ENCODE measurements at regions not wholly inside any gene's neighbourhood (a gene's known extent, or its start where the extent isn't known, plus 50 kb on each side); places are given as distances from the start of the nearest gene placed in this dataset.

GRCh38 chr2:58571181-58571852 is 330.2 kb upstream of the FANCL start:
- no peak for TF ChIP-seq POLR2AphosphoS5 (IDR thresholded peaks at IDR 0.05)
- no peak for TF ChIP-seq POLR2A (IDR thresholded peaks at IDR 0.05)
- TF ChIP-seq, protein P1, sequence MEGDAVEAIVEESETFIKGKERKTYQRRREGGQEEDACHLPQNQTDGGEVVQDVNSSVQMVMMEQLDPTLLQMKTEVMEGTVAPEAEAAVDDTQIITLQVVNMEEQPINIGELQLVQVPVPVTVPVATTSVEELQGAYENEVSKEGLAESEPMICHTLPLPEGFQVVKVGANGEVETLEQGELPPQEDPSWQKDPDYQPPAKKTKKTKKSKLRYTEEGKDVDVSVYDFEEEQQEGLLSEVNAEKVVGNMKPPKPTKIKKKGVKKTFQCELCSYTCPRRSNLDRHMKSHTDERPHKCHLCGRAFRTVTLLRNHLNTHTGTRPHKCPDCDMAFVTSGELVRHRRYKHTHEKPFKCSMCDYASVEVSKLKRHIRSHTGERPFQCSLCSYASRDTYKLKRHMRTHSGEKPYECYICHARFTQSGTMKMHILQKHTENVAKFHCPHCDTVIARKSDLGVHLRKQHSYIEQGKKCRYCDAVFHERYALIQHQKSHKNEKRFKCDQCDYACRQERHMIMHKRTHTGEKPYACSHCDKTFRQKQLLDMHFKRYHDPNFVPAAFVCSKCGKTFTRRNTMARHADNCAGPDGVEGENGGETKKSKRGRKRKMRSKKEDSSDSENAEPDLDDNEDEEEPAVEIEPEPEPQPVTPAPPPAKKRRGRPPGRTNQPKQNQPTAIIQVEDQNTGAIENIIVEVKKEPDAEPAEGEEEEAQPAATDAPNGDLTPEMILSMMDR (IDR thresholded peaks at IDR 0.05): peak; percentile 22 to 60 (median 39)
